Tibial nerve (tissue), 4 donors: ENCODE measurements at regions not wholly inside any gene's neighbourhood (a gene's known extent, or its start where the extent isn't known, plus 50 kb on each side); places are given as distances from the start of the nearest gene placed in this dataset.

ENCODE experiments used
- DNase-seq, 2 donors: peaks; one replicate each; pipeline ENCODE4 v3.0.0-alpha.2; 2019; ENCODE audit warnings: low spot score in 2 of 2
- H3K27ac ChIP-seq, 4 donors: fragments of 200-600 bp; sonication (generic) in 3 of 4; one replicate each; pipeline ENCODE4 v1.5.1; 2017 to 2019; ENCODE audit warnings: mild to moderate bottlenecking in 1 of 4
- H3K27me3 ChIP-seq, 2 donors: fragments of 200-600 bp; sonication (generic) in 1 of 2; one replicate each; pipeline versions ENCODE4 v1.5.1 to v1.6.0; 2017 to 2019
- H3K36me3 ChIP-seq, 3 donors: fragments of 200-600 bp; sonication (generic); one replicate each; pipeline ENCODE4 v1.5.1; 2018 to 2019
- H3K4me1 ChIP-seq, 4 donors: fragments of 200-600 bp; sonication (generic) in 3 of 4; one replicate each; pipeline ENCODE4 v1.5.1; 2017 to 2019
- H3K4me3 ChIP-seq, 4 donors: fragments of 200-600 bp; sonication (generic) in 3 of 4; one replicate each; pipeline ENCODE4 v1.5.1; 2017 to 2019; ENCODE audit warnings: mild to moderate bottlenecking in 1 of 4, moderate library complexity in 1 of 4
- H3K9me3 ChIP-seq, 4 donors: fragments of 200-600 bp; sonication (generic) in 3 of 4; one replicate each; pipeline ENCODE4 v1.5.1; 2017 to 2019
- EP300 ChIP-seq, 2 donors: sonication (generic); formaldehyde crosslinking; IDR thresholded peaks; one replicate each; pipeline ENCODE4 v1.6.1; 2017; ENCODE audit warnings: antibody characterized with exemption in 2 of 2, mild to moderate bottlenecking in 1 of 2
- POLR2A ChIP-seq, 2 donors: fragments of 450-650 bp; IDR thresholded peaks; one replicate each; pipeline ENCODE4 v1.6.1; 2017; ENCODE audit warnings: antibody characterized with exemption in 2 of 2, mild to moderate bottlenecking in 2 of 2, moderate library complexity in 2 of 2
- WGBS, 2 donors: methylation state at CpG; one replicate each; pipeline ENCODE4 v1.1.5; 2018; 5-methylcytosine and 5-hydroxymethylcytosine counted together
- TF ChIP-seq, protein P1 (sequence below), 5 experiments: fragments of 200-600 bp in 3 of 5; fragments of 450-650 bp in 2 of 5; sonication (generic) in 3 of 5; IDR thresholded peaks; one replicate each; pipeline ENCODE4 v1.5.1; 2016 to 2019; ENCODE audit warnings: antibody characterized with exemption in 5 of 5, mild to moderate bottlenecking in 3 of 5, moderate library complexity in 2 of 5

DNA sequence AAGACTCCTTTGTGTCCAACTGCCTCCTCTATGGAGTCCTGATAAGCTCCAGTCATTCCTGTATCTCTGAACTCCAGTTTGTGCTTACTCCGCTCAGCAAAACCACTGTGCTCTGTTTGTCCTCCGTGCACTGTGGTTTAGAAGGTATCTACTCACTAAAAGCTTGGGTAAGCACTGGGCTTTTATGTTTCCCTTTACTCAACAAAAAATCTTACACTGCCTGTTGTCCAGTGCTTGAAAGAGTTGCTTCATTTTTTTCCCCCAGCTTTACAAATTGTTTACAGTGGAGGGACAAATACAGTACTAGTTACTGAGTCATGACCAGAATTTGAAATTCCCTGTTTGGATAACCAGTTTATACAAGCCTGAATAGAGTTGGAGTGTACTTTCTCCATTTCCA is 545.3 kb upstream of the FAT1 start:
- no peaks in the 10 kb centered on the region for H3K36me3 ChIP-seq
- H3K27me3 ChIP-seq: no peaks in the 10 kb centered on the region
- DNase-seq: no peak
- TF ChIP-seq, protein P1, sequence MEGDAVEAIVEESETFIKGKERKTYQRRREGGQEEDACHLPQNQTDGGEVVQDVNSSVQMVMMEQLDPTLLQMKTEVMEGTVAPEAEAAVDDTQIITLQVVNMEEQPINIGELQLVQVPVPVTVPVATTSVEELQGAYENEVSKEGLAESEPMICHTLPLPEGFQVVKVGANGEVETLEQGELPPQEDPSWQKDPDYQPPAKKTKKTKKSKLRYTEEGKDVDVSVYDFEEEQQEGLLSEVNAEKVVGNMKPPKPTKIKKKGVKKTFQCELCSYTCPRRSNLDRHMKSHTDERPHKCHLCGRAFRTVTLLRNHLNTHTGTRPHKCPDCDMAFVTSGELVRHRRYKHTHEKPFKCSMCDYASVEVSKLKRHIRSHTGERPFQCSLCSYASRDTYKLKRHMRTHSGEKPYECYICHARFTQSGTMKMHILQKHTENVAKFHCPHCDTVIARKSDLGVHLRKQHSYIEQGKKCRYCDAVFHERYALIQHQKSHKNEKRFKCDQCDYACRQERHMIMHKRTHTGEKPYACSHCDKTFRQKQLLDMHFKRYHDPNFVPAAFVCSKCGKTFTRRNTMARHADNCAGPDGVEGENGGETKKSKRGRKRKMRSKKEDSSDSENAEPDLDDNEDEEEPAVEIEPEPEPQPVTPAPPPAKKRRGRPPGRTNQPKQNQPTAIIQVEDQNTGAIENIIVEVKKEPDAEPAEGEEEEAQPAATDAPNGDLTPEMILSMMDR (IDR thresholded peaks at IDR 0.05): no peak
- TF ChIP-seq EP300 (IDR thresholded peaks at IDR 0.05): no peak
- TF ChIP-seq POLR2A (IDR thresholded peaks at IDR 0.05): no peak
- H3K27ac ChIP-seq: no peak overlapping the region
- H3K9me3 ChIP-seq: no peaks in the 10 kb centered on the region
- no peak overlapping the region for H3K4me3 ChIP-seq
- no peaks in the 10 kb centered on the region for H3K4me1 ChIP-seq
- WGBS, 2 donors: 77 to 78% methylated on average over 1 to 2 of the region's 2 CpGs

DNA sequence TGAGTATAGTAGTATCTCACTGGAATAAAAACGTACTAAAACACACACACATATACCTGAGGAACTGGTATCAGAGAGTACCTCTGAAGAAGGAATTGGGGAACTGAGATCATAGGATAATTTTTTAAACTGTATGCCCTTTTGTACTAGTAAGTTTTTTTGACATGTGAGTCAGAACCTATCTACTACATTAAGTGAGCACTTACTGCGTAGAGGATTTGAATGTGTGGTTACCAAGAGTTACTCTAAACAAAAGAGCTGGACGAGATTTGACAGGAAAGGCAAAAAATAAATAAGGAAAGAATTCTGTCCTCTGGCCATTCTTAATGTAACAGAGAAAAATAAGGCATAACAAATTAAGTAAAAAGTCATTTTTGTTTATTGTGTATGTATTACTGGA is 546.5 kb upstream of the FAT1 start:
- Histone ChIP-seq H3K36me3 (no peaks in the 10 kb centered on the region), H3K9me3 (no peaks in the 10 kb centered on the region), H3K4me1 (no peaks in the 10 kb centered on the region), H3K4me3 (no peak overlapping the region), H3K27ac (no peak overlapping the region), H3K27me3 (no peaks in the 10 kb centered on the region)
- TF ChIP-seq, protein P1 (IDR thresholded peaks at IDR 0.05): no peak
- TF ChIP-seq EP300 (IDR thresholded peaks at IDR 0.05) (no peak), POLR2A (IDR thresholded peaks at IDR 0.05) (no peak)
- 46 to 55% methylated on average over 3 of the region's 3 CpGs for WGBS, 2 donors
- DNase-seq: no peak

DNA sequence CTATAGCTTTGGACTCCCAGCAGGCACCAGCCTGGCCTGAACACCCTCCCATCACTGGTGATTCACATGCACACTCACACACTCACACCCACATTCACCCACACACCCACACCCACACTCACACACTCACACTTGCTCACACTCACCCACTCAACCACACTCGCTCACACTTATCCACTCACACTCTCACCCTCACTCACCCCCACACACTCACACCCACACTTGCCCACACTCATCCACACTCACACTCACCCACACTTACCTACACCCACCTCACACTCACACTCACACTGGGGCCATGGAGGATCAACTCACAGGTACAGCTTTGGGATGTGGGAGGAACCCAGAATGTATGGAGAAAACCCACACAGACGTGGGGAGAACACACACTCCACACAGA is 548.2 kb upstream of the FAT1 start:
- WGBS, 2 donors: 91 to 97% methylated on average over 2 of the region's 2 CpGs
- H3K36me3 ChIP-seq: no peaks in the 10 kb centered on the region
- TF ChIP-seq POLR2A (IDR thresholded peaks at IDR 0.05) (no peak), EP300 (IDR thresholded peaks at IDR 0.05) (no peak)
- TF ChIP-seq, protein P1 (IDR thresholded peaks at IDR 0.05): no peak
- no peak for DNase-seq
- H3K27ac ChIP-seq: no peak overlapping the region
- H3K9me3 ChIP-seq: no peaks in the 10 kb centered on the region
- H3K4me1 ChIP-seq: no peaks in the 10 kb centered on the region
- H3K27me3 ChIP-seq: no peaks in the 10 kb centered on the region
- H3K4me3 ChIP-seq: no peak overlapping the region

DNA sequence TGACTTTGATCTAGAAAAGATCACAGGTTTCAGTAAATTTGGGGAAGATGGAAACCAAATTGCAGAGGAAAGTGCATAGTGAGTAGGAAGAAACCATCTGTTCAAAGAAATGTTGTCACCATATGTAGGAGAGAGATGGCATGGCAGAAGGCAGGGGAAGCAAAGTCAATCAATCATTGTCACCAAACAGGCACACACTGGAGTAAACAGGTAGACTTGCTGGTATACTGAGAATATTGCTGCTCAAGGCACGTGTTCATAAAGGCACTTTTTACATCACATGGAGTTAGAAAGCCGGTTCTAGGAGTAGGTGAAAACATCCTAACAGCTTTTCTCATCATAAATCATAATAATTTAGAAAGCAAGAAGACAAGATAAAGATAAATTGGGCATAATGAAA is 550.5 kb upstream of the FAT1 start:
- no peaks in the 10 kb centered on the region for H3K36me3 ChIP-seq
- no peaks in the 10 kb centered on the region for H3K27me3 ChIP-seq
- no peak overlapping the region for H3K27ac ChIP-seq
- no peak overlapping the region for H3K4me3 ChIP-seq
- H3K9me3 ChIP-seq: no peaks in the 10 kb centered on the region
- no peak for DNase-seq
- TF ChIP-seq EP300 (IDR thresholded peaks at IDR 0.05) (no peak), POLR2A (IDR thresholded peaks at IDR 0.05) (no peak)
- TF ChIP-seq, protein P1 (IDR thresholded peaks at IDR 0.05): no peak
- no peaks in the 10 kb centered on the region for H3K4me1 ChIP-seq
- 83 to 84% methylated on average over 2 of the region's 2 CpGs for WGBS, 2 donors

DNA sequence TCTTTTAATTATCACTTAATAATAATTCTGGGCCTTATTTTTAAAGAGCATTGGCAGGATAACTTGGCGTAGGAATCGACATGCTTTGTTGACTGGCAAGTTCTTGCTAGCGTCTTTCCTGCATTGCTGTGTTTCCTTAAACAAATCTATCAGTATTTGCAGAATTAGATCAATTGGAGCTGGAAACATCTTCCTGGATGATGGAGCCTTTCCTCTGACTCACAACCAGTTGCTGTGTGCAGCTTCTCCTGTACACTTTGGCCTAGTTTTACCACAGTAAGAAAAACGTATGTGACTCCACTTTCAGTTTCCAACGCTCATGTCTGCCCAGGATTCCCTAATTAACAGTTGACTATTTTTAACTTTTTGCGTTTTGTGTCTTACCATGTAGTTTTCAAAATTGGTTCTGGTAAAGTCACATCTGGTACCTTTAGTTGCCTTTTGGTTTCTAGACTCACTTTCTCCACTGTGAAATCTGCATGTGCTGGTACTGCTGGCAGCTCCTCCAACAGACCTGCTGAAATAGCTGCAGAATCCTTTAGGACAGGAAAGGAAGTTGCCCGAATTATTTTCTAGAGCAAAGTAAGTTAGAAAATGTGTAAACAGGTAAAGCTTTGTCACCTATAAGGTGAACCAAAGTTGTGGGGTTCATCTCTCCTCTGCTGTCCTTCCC is 553.2 kb upstream of the FAT1 start:
- 71 to 72% methylated on average over 7 of the region's 7 CpGs for WGBS, 2 donors
- Histone ChIP-seq H3K9me3 (no peaks in the 10 kb centered on the region), H3K27me3 (no peaks in the 10 kb centered on the region), H3K27ac (no peak overlapping the region), H3K4me1 (no peaks in the 10 kb centered on the region), H3K4me3 (no peak overlapping the region), H3K36me3 (no peaks in the 10 kb centered on the region)
- DNase-seq: no peak
- TF ChIP-seq, protein P1 (IDR thresholded peaks at IDR 0.05): no peak
- TF ChIP-seq EP300 (IDR thresholded peaks at IDR 0.05) (no peak), POLR2A (IDR thresholded peaks at IDR 0.05) (no peak)
